ENCODE measurements at regions not wholly inside any gene's neighbourhood (a gene's known extent, or its start where the extent isn't known, plus 50 kb on each side); places are given as distances from the start of the nearest gene placed in this dataset.
A peak's percentile ranks its signal among the peaks of the same experiment; 100 is the strongest.

GRCh38 chr6:26295691-26296555, 69.1 kb upstream of the BTN3A2 start:
- peak in 1 of 2 donors; percentile 57 for DNase-seq

DNA sequence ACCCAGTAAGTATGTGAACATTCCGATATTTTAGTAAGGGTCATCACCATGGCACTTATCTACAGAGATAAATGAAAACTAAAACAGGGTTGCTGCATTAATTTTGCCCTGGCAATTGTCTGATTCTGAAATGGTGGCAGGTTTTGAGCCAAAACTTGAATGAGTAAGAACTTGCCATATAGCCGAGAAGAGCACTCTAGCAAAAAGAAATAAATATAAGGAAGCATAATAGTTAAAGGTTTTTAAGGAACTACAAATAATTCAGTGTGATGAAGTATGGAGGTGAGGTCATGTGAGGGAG, 68.5 kb upstream of the BTN3A2 start:
- no peak for DNase-seq

DNA sequence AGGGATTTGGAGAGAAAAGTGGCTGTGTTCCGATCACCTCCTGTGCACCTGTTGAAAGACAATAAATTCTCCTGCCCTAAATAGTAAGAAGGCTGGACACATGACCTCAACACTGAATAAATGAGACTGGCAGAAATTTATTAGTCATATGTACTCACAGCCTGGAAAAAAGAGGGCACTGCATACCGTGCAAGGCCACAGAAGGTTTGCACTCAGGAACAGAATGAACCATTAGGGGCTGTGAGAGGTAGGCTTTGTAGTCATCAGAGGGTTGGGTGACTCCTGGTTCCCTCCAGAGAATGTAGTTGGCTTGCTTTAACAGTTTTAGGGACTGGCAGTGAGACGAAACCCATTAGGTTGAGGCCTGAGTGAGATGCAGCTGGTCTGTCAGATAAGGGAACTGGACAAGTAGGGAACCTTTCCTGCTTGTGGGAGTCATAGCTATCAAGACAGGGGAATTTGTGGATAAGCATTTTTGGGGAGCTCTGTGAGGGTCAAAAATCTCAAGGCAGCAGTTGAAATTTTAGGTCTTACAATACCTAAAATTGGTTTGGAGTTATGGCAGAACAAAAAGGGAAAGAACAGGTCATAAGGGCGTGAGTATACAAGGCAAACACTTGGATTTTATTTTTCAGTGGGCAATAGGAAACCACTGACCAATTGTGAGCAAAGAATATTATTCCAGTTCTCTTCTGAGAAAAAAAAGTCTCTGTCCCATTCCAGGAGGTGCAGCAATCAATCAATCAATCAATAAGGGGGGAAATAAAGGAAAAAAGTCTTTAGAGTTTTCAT, 67.9 kb upstream of the BTN3A2 start:
- no peak for DNase-seq

- DNase-seq, result no peak
These were observed 65.5 kb upstream of the BTN3A2 start for GRCh38 chr6:26299286-26300042.

DNA sequence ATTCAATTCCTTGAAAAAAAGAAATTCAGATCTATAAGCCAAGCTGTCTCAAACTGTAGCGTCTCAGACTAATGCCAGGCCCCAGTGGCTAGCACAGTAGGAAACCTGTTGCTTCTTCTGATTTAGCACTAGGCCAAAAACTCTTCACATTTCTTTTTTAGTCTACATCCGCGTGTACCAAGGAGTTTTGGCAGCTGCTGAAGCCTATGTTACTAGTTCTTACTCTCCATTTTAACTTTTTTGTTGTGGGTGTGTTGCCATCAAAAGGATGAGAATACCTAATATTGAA, 65.0 kb upstream of the BTN3A2 start:
- DNase-seq, result no peak

- no peak for DNase-seq
These were observed 64.6 kb upstream of the BTN3A2 start for GRCh38 chr6:26300359-26300758.

GRCh38 chr6:26300828-26301227, 64.2 kb upstream of the BTN3A2 start:
- DNase-seq, result no peak

- DNase-seq, result no peak
These were observed 63.4 kb upstream of the BTN3A2 start for GRCh38 chr6:26301638-26302037.

DNA sequence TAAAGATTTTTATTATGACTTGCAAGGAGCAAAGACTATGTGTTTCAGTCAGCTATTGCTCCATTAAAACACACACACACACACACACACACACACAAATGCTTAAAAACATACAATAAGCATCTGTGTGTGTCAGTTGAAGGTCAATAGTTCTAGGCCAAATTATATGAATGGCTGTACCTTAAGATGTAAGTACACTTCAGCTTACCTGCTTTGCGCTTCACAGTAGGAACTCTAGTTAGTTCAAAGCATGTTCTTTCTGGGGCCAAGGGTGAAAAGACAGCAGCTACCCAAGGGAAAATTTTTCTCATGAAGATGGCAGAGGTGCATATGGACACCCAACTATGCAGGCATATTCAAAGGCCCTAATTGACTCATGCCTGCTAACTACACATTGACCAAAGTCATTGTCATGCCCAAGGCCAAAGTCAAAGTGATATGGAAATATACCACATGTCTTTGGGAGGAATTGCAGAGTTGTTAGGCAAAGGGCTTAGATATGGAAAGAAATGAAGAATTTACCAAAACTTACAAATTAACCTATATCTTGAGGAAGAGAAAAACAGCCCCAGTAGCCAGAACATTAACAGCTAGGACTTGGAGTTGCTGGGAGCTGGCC, 61.9 kb upstream of the BTN3A2 start:
- DNase-seq, result no peak

DNA sequence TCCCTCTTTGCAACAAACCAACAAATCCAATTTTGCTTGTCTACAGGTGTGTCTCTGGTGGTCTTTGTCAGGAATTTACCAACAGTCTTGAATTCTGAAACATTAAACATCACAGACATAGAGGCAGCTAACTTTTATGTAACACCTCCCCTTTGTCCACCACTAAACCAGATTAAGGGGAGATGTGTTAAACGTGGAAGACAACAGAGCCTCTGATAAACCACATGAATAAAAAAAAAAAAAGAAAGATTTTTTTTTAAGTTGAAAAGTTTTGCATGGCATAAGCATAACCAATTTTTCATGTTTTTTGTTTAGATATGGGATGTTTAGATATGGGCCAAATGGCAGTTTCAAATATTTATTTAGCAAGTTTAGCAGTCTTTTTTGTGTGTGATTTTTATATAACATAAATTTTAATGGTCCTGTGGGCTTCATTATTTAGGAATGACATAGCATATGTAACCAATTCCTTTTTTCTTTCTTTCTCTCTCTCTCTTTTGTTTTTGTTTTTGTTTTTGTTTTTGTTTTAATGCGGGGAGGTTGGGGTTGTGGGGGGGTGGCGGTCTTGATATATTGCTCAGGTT, 60.7 kb upstream of the BTN3A2 start:
- no peak for DNase-seq

GRCh38 chr6:26304797-26305640, 60.0 kb upstream of the BTN3A2 start:
- peak in 1 of 2 donors; percentile 68 for DNase-seq

GRCh38 chr6:26305641-26305969, 59.4 kb upstream of the BTN3A2 start:
- DNase-seq, result no peak

GRCh38 chr6:26306232-26306631, 58.8 kb upstream of the BTN3A2 start:
- DNase-seq, result no peak

DNA sequence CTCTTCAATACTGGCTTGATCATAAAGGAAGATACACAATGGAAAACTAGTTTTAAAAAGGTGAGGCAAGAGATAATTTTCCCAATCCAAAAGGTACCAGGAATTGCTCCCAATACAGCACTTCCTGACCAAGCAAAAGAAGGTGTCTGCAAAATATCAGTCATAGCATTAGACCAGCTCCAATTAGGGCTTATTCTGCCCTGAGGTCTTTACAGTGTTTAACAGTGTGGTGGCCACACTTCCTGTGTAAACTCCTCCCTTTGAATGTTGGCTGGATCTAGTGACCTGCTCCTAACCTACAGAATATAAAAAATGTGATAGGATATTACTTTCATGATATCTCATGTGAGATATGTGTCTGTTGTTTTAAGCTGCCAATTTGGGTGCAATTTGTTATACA, 57.1 kb upstream of the BTN3A2 start:
- DNase-seq, result no peak

DNA sequence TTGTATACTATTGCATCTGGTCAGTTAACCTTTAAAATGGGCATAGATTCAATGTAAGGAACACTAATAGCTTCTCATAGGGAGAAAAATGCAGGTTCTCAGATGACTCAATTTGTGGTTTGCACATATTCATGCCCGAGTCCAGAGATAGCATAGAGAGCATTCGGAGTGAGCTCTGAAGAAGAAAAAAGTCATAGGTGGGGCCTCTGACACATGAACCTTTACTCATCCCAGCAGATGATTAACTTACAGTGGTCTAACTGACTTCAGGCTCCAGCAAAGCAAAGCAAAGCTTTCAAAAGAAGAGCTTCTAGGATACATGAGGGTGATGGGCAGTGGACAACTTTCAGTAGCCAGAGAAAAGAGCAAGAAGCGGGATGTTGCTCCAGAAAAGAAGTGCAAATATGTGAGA, 55.3 kb upstream of the BTN3A2 start:
- DNase-seq, result no peak

GRCh38 chr6:26311012-26311384, 54.0 kb upstream of the BTN3A2 start:
- no peak for DNase-seq

DNA sequence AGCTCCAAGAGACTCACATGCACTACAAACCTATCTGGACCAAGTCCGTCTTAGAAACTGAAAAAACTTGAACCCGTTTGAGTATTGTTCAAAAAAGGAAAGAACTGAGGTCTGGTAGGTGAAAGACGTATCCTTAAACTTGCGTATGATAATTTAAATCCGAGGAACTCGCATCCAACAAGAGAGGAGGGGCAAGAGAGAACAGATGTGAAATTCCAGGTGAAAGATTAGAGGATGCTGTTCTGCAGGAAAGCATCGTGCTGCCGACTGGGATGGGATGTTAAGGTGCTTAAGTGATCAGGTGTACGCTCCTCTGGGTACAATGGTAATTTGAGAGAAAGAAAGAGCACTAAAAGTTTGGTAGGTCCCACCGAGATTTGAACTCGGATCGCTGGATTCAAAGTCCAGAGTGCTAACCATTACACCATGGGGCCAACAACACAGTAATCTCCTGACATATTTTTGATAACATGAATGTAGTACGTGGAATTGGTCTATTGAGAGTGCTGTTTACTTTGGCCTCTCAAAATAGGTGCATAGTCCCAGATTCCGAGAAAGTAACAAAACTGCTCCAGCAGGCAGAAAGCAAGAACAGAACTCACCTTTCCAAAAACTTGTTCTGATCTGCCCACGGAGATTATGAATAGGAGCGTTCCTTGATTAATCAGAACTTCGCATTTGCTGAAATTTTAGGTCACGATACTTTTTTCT, 53.5 kb upstream of the BTN3A2 start:
- DNase-seq, result peak in 1 of 2 donors; percentile 60

- DNase-seq, result no peak
These were observed 52.9 kb upstream of the BTN3A2 start for GRCh38 chr6:26312096-26312463.

DNA sequence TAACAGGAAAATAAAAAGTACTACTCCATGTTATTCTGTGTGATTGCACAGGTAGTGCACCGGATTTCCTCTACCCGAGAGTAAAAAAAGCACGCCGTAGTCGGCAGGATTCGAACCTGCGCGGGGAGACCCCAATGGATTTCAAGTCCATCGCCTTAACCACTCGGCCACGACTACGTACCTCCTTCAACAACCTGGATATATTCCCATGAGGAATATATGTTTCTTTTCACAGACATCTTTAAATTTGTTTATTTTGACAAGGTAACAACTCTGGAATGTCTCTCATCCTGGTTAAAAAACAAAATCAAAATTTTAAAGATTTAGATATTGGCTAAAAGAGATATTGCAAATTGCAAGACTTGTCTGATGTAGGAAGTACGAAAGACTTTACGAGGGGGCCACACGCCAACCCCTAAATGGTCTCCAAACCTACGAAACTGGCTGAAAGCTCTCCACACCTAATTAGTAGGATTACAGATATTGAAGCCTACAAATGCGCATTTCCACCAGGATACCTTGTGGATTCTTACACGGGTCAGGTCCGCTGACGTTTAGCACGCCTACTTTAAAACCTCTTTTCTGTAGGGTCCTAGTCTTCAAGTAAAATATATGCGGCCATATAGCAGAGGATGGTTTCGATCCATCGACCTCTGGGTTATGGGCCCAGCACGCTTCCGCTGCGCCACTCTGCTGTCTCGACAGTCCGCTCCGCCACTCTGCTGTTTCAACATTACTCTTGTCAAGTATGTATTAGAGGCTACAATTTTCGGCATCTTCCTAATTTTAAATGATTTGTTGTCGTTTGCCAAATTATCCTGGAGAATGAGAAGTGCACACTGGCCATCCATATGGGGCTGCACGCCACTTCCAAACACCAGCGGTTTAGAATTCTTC, 52.2 kb upstream of the BTN3A2 start:
- peak; percentile 42 to 69 for DNase-seq
